GM20000 (cell line): ENCODE measurements at regions not wholly inside any gene's neighbourhood (a gene's known extent, or its start where the extent isn't known, plus 50 kb on each side); places are given as distances from the start of the nearest gene placed in this dataset.

Experiments
- DNase-seq: peaks from one replicate; pipeline ENCODE4 v3.0.0; 2012; ENCODE audit warnings: low spot score
- CTCF ChIP-seq: IDR thresholded peaks from 2 replicates; pipeline ENCODE4 v1.5.1; 2012; ENCODE audit warnings: mild to moderate bottlenecking, control low read depth; ENCODE audit errors: extremely low read depth, missing control alignments

GRCh38 chr18:60172030-60172429, 200.5 kb downstream of the MC4R start:
- TF ChIP-seq CTCF, result no peak
- no peak for DNase-seq

- no peak for DNase-seq
- no peak for TF ChIP-seq CTCF
These were observed 209.0 kb downstream of the MC4R start for GRCh38 chr18:60163622-60164021.

- no peak for DNase-seq
- TF ChIP-seq CTCF, result no peak
These were observed 210.2 kb downstream of the MC4R start for GRCh38 chr18:60162388-60162787.

DNA sequence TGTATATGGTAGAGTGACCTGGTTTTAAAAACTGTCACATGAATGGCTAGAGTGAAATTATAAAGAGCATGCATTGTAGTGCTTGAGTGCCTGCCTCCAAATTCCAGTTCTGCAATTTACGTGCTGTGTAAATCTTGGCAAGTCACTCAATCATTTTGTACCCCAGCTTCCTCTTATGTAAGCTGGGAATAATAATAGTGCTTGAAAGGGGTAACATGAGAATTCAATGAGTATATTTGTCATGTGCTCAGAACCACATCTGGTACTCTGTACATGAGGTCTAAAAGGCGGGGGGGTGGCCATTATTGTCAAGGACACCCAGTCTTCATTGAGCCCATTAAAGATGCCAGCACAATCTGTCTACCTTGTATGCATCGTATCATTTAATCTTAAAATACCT, 214.8 kb downstream of the MC4R start:
- no peak for TF ChIP-seq CTCF
- no peak for DNase-seq

DNA sequence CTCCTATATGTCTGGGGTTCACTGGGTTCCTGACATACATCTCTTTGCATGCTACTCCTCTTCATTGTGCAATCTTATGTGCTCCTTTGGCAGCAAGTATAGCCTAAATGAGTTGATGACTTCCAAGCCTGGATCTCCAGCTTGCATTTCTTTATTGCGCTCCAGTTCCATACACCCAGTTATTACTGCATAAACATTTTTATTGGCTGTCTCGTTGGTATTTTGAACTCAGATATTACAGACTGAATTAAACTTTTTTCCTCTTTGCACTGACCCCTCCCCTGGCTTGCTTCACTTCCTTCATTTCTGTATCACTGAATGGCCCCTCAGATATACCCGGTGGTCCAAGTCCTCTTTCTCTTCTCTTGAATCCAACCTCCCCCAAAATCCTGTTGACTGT, 219.2 kb downstream of the MC4R start:
- no peak for DNase-seq
- no peak for TF ChIP-seq CTCF

DNA sequence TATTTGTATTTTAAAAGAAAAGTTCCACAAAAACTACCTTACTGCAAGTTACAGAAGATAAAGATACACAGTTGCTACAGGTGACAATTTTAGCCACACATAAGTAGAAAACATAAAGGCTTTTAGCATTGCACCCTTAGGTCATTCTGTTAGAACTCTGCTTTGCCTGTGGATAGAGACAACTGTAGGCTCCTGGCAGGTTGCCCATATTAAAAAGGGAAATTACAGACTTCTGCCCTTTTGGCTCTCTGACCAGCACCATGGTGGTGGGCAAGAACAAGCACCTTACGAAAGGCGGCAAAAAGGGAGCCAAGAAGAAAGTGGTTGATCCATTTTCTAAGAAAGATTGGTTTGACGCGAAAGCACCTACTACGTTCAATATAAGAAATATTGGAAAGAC, 223.3 kb downstream of the MC4R start:
- no peak for TF ChIP-seq CTCF
- DNase-seq, result no peak

DNA sequence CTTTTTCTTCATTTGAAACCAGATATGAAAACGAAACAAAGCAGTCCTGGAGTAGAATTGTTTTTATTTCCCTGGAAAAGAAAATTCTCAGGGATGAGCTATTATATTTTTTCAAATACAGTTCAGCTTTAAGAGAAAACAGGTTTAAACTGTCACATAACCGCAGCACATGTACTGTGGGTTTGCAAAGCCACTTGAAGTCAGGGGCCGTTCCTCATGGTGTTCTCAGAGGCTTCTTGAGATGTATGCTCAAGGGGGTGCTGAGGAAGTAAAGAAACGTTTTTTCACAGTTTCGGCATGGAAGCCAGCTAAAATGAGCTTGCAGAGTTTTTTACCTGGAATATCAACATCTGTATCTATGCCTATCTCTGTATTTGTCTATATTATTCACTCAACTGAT, 225.3 kb downstream of the MC4R start:
- DNase-seq, result no peak
- TF ChIP-seq CTCF, result no peak
